Urinary bladder (tissue), 3 donors: ENCODE measurements at regions not wholly inside any gene's neighbourhood (a gene's known extent, or its start where the extent isn't known, plus 50 kb on each side); places are given as distances from the start of the nearest gene placed in this dataset.
"Not testable (repeated sequence)": the region's sequence is repeated elsewhere in the genome, so short reads cannot be mapped to it uniquely, and the experiment has no call there.

Source experiments
- DNase-seq: peaks from one replicate; pipeline ENCODE4 v3.0.0-alpha.2; 2015; ENCODE audit errors: extremely low spot score
- H3K27ac ChIP-seq: one replicate; pipeline ENCODE4 v1.5.1; 2013; ENCODE audit warnings: low read depth, mild to moderate bottlenecking, moderate library complexity
- H3K36me3 ChIP-seq: one replicate; pipeline ENCODE4 v1.6.1; 2013; ENCODE audit warnings: mild to moderate bottlenecking, moderate library complexity; ENCODE audit not compliant: insufficient read depth
- H3K4me1 ChIP-seq: one replicate; pipeline ENCODE4 v1.6.1; 2013; ENCODE audit warnings: mild to moderate bottlenecking, moderate library complexity; ENCODE audit not compliant: insufficient read depth
- H3K4me3 ChIP-seq: one replicate; pipeline ENCODE4 v1.5.1; 2013; ENCODE audit warnings: low read depth, low read length
- WGBS: extraction: QIAGEN DNeasy Blood & Tissue Kit; methylation state at CpG from one replicate; pipeline ENCODE4 v1.1.7; 2013; 5-methylcytosine and 5-hydroxymethylcytosine counted together
- donor health status: healthy with polysubstance abuse.
- donor health status: healthy.

DNA sequence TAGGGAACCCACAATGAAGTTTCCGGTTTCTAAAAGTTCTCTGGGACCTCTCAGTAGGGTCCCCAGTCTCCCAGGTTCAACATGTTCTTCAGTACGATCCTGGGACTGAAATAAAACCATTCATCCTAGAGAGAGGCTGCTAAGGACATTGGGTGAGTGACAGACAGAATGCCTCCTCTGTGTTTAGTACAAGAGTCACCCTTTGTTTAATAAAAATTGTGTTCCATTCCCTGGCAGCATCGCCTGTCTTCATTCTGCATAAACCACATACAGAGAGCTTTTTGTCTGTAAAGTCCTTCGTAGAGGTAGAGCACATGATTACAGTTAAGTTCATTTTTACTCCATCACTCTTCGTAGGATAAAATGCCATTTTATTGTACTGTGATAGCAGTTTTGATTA lies 95.3 kb upstream of the GPR12 start:
- WGBS: 71% methylated on average over 5 of the region's 5 CpGs
- Histone ChIP-seq H3K4me1 (no peaks in the 10 kb centered on the region), H3K36me3 (no peaks in the 10 kb centered on the region), H3K4me3 (no peak overlapping the region), H3K27ac (no peak overlapping the region)
- no peak for DNase-seq

DNA sequence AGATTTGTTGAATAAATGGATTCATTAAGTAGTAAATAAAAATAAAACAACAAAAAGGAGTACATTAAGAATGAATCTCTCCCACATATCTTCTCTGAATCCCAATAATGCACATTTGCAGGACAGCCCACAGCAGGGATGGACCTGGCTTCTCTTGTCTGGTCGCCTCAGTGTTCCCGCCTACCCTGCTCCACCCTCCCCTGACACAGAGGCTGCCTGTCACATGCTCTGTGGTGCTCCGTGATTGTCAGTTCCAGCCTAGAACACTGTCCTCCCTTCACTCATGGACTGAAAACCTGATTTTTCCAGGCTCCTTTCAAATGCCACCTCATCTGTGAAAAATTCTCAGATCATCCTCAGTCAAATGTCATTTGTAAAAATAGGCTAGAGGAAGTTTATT lies 94.5 kb upstream of the GPR12 start:
- DNase-seq: no peak
- Histone ChIP-seq H3K4me3 (no peak overlapping the region), H3K36me3 (no peaks in the 10 kb centered on the region), H3K4me1 (no peaks in the 10 kb centered on the region), H3K27ac (no peak overlapping the region)
- WGBS: 68% methylated on average over 3 of the region's 3 CpGs

DNA sequence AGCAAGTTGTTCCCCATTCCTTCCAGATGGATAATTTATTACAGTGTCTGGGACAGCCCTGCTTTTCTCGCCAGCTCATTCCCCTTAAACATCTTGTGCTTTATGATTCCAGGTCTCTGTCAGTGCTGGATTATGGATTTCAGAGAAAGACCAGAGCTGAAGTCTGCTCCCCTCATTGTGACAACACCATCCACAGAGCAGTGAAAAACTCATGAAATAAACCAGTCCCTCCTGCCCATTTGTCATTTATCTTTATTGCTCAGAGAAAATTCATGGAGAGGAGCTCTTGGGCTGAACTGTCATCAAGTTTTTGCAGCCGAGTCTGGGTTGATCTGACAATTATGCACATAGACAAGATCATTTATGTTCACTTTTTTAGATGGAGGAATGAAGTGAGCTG lies 92.7 kb upstream of the GPR12 start:
- no peak overlapping the region for H3K27ac ChIP-seq
- peak; percentile 45 for DNase-seq
- H3K4me1 ChIP-seq: no peaks in the 10 kb centered on the region
- no peaks in the 10 kb centered on the region for H3K36me3 ChIP-seq
- no peak overlapping the region for H3K4me3 ChIP-seq
- WGBS: 13% methylated on average over 2 of the region's 2 CpGs

DNA sequence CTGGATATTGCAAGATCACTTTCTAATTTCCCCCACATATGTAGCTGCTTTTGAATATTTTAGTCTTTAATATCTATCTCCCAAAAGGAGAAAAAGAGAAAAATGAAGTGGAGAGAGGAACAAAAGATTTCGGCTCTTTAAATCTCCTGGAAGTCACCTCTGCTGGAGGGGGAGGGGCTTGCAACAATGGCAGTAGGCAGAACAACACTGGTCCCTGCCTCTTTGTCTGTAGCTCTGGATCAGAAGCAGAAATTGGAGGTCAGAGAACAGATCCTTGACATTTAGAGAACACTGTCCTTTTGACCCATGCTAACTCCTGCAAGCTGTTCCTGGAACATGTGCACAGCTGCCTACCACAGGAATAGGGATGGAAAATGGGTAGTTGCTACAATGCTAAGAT lies 86.7 kb upstream of the GPR12 start:
- Histone ChIP-seq H3K4me3 (no peak overlapping the region), H3K4me1 (no peaks in the 10 kb centered on the region), H3K36me3 (no peaks in the 10 kb centered on the region), H3K27ac (no peak overlapping the region)
- DNase-seq: no peak
- 53% methylated on average over 1 of the region's 1 CpG for WGBS

DNA sequence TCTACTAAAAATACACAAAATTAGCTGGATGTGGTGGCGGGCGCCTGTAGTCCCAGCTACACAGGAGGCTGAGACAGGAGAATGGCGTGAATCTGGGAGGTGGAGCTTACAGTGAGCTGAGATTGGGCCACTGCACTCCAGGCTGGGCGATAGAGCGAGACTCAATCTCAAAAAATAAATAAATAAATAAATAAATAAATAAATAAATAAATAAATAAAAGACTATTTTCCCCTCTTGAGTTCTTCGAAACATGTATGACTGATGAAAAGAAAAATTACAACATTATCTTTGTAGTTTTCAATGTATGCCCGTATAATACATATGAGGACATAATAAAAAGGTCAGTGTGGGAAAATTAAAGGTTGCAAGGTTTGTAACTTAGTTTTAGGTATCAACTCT lies 84.5 kb upstream of the GPR12 start:
- not testable (repeated sequence) for H3K4me3 ChIP-seq, H3K4me1 ChIP-seq, H3K27ac ChIP-seq, H3K36me3 ChIP-seq, DNase-seq
- WGBS: 96% methylated on average over 7 of the region's 7 CpGs

DNA sequence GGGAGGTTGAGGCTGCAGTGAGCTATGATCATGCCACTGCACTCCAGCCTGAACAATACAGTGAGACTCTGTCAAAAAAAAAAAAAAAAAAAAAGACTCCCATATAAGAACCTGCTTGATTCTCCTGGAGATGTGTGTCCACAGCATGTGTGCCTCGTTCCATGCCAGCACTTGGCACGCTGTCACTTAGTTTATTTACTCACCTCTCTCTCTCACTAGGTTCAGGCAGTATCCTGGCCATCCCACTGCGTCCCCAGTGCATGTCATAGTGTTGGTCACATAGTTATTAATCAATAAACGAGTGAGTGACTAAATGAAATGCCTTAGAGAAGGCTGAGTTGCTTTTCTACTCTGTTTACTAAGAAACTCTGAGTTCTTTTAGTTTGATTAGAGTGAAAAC lies 79.1 kb upstream of the GPR12 start:
- H3K4me1 ChIP-seq: no peaks in the 10 kb centered on the region
- no peak for DNase-seq
- H3K36me3 ChIP-seq: no peaks in the 10 kb centered on the region
- no peak overlapping the region for H3K27ac ChIP-seq
- WGBS: 47% methylated on average over 4 of the region's 4 CpGs
- no peak overlapping the region for H3K4me3 ChIP-seq

DNA sequence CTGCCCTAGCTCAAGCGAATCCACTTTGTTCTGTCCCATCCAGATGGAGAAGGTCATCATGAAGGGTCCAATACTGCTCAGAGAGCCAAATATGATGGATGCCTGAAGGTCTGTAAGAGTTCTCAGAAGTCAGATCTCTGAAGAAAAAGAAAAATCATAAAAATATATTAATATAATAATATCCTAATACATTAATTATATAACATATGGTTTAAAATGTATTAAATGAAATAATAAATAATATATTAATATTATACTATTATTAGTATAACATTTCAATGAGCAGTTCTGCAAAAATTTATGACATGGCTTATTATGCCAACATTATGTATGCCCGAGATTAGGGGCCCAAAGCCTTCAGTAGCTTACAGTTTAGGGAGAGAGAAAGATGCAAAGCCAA lies 78.2 kb upstream of the GPR12 start:
- no peaks in the 10 kb centered on the region for H3K36me3 ChIP-seq
- WGBS: 65% methylated on average over 2 of the region's 2 CpGs
- no peak for DNase-seq
- no peaks in the 10 kb centered on the region for H3K4me1 ChIP-seq
- no peak overlapping the region for H3K27ac ChIP-seq
- H3K4me3 ChIP-seq: no peak overlapping the region

DNA sequence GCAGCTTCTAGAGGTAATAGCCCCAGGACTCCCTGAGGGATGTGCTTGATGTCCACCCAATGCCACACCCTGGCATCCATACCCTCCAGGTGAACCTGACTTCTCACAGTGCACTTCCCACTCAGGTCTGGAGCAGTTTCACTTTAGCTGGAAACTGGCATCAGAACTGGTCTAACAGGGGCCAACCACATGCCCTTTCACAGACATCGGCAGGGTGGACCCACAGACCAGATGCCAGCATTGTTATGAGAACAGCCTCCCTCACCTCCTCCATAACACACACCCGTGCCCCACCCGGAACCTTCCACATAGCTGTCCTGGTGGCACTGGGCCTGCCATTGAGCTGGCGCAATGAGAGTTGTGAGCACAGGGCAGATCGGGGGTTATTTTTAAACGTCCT lies 77.4 kb upstream of the GPR12 start:
- Histone ChIP-seq H3K4me3 (no peak overlapping the region), H3K27ac (no peak overlapping the region), H3K4me1 (no peaks in the 10 kb centered on the region), H3K36me3 (no peaks in the 10 kb centered on the region)
- WGBS: 83% methylated on average over 6 of the region's 6 CpGs
- DNase-seq: no peak

DNA sequence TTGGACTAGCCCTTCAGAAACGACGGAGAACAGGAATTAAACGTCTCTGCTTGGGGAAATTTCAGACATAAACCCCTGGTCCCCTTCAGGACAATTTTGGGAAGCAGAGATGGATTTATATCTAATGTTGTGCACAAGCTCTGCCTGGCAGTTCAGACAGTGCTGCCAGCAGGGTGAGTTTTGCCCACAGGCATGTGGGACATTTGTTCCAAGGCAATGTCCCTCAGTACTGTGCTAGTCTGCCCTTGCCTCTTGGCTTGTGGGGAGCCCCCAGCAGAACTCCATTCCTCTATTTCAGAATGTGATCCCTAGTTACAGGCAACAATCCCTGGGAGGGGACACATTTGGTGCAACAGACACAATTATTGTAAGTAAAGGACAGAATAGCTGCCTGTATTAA lies 76.5 kb upstream of the GPR12 start:
- WGBS: 80% methylated on average over 3 of the region's 3 CpGs
- H3K4me3 ChIP-seq: no peak overlapping the region
- DNase-seq: no peak
- H3K36me3 ChIP-seq: no peaks in the 10 kb centered on the region
- H3K4me1 ChIP-seq: no peaks in the 10 kb centered on the region
- no peak overlapping the region for H3K27ac ChIP-seq

DNA sequence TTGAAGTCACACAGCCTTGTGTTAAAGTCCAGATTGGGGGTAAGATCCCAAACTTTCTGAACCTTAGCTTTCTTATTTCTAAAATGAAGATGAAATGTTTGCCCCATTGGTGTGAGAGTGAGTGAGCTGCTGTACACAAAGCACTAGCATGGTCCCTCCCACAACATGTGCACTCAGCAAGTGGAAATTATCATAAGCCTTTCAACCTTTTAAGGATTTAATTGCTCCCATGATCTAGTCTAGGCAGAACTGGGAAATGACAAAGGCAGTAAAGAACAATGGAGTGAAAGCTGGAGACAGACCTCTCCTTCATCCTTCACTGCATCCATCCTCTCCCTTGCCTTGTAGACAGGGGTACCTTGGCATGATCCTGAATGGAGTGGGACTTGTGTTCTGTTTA lies 76.0 kb upstream of the GPR12 start:
- DNase-seq: no peak
- Histone ChIP-seq H3K27ac (no peak overlapping the region), H3K4me3 (no peak overlapping the region), H3K4me1 (no peaks in the 10 kb centered on the region), H3K36me3 (no peaks in the 10 kb centered on the region)

DNA sequence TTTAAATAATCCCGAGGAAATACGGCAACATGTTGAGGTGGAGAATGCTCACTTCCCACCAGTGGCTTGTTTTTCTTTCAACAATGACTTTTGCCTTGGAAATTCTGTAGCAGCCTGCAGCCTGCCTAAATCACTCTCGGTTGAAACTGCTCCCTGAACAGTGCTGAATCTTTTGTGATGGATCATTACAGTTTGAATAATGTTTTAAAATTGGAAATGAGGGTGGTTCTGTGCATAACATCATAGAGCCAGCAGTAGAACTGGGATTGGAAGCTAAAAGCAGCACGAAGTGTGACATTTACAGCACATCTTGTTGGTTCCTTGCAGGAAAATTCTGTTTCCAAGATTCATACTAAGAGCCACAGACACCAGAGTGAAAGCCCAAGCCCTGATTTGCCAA lies 74.1 kb upstream of the GPR12 start:
- no peak overlapping the region for H3K4me3 ChIP-seq
- H3K4me1 ChIP-seq: no peaks in the 10 kb centered on the region
- no peak for DNase-seq
- 22% methylated on average over 4 of the region's 4 CpGs for WGBS
- H3K36me3 ChIP-seq: no peaks in the 10 kb centered on the region
- H3K27ac ChIP-seq: no peak overlapping the region

DNA sequence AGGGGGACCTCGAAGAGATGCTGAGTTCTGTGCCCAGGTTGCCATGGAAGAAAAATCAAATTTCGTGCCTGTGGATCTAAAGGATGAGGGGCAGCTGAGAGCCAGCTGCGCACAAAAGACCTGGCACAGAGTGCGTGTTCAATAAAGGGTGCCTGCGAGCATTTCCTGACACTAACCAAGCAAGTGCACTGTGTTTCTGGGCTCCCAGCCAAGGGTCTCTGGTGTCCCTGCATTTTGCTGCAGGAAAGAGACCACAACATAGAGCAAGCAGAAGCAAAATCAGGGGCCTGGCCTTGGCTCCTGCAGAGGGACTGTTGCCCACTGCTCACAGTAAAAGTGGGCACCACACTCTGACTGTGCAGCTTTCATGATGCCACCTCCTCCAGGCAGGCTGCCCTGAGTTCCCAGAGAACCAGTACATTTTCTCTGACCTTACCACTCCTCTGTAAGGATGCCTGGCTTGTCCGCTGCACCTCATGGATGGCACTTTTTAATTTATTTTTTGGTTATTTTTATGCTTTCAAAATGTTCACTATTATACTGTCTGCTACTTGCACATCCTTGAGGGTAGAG lies 70.8 kb upstream of the GPR12 start:
- Histone ChIP-seq H3K4me3 (no peak overlapping the region), H3K36me3 (no peaks in the 10 kb centered on the region), H3K27ac (no peak overlapping the region), H3K4me1 (no peaks in the 10 kb centered on the region)
- 55% methylated on average over 6 of the region's 6 CpGs for WGBS
- no peak for DNase-seq

DNA sequence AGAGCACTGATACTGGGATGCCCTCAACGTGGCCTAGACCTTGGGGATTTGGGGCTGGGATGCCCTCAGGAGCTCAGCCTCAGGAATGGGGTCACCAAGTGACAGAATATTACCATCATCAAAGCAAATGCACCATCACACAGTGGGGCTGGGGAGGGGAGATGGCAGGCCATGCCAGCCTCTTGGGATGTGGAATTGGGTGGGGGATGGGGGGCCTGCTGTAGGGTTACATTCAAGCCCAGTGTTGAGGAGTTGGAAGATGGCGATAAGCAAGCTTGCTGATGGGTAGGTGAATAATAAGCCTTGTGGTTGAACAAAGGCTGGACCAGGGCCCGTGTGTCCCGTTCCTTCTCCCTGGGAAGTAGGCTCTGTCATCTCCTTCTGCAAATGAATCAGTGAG lies 69.1 kb upstream of the GPR12 start:
- no peak for DNase-seq
- no peaks in the 10 kb centered on the region for H3K36me3 ChIP-seq
- 81% methylated on average over 4 of the region's 4 CpGs for WGBS

DNA sequence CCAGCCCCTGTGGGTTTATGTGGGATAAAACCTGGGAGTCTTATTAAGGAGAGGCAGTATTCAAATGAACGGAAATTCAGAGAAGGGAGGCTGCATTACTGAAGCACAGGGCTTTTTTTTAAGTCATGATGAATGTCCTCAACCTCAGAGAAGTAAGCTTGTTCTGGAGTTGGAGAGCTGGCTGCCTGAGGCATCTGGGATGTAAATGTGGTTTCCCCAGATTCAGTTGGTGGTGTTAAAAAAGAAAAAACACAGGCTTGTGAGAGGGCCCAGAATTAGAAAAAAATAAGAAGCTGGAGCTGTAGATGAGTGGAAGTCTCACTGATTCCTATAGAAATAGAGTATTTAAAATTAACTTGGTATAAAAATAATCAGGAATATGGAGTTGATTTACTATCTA lies 64.0 kb upstream of the GPR12 start:
- DNase-seq: no peak
- no peaks in the 10 kb centered on the region for H3K4me1 ChIP-seq
- WGBS: 3% methylated on average over 1 of the region's 1 CpG
- no peak overlapping the region for H3K27ac ChIP-seq
- no peak overlapping the region for H3K4me3 ChIP-seq
- no peaks in the 10 kb centered on the region for H3K36me3 ChIP-seq

More for the DNA sequence above, 69.1 kb upstream of the GPR12 start:
- Histone ChIP-seq H3K27ac (no peak overlapping the region), H3K4me1 (no peaks in the 10 kb centered on the region), H3K4me3 (no peak overlapping the region)

DNA sequence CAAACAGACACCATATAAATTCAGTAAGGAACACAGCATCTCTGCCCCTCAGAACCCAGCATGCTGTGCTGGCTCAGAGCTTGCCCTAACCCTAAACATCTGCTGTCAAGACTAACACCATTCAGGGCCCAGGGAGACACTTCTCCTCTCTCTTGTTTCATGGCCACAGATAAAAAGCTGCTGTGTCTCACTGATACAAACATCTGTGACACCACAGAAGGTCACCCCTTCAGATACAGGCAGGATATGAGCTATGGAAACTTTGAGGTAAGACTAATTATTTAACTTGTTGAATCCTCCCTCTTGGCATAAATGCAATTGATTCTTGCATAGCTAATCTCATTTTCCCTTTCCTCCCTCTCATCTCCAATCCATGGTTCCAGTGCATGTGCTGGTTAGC lies 61.6 kb upstream of the GPR12 start:
- no peaks in the 10 kb centered on the region for H3K36me3 ChIP-seq
- H3K27ac ChIP-seq: no peak overlapping the region
- no peaks in the 10 kb centered on the region for H3K4me1 ChIP-seq
- no peak for DNase-seq
- no peak overlapping the region for H3K4me3 ChIP-seq
